B cell (primary cell): ENCODE measurements at regions not wholly inside any gene's neighbourhood (a gene's known extent, or its start where the extent isn't known, plus 50 kb on each side); places are given as distances from the start of the nearest gene placed in this dataset.

ENCODE experiments used
- EZH2 ChIP-seq: IDR thresholded peaks from 2 replicates; pipeline ENCODE4 v1.6.1; 2012; ENCODE audit warnings: borderline replicate concordance, low read depth, mild to moderate bottlenecking, moderate library complexity, low read length; ENCODE audit not compliant: insufficient read depth, poor library complexity, severe bottlenecking
- TF ChIP-seq, protein P1 (sequence below): fragments of 200-600 bp; IDR thresholded peaks from one replicate; pipeline ENCODE4 v1.8.0; 2022; ENCODE audit warnings: antibody characterized with exemption, mild to moderate bottlenecking

DNA sequence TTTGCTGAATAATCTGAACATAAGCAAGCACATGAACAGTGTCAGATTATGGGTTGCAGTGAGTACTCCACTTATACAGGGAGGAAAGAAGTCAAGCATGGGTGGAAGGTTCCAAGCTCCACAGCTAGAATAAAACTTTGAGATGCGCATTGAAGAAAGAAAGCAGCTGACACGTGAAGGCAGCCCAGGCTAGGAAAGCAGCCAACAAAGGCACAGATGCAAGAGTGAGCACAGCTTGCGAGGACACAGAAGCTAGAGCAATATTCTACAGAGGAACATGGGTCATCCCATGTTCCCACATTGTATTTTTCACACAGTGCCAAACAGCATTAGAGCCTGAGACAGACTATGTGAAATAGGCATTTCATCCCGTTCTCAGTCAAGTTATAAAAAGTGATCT lies 194.6 kb upstream of the TBX20 start:
- no peak for TF ChIP-seq EZH2
- TF ChIP-seq, protein P1, sequence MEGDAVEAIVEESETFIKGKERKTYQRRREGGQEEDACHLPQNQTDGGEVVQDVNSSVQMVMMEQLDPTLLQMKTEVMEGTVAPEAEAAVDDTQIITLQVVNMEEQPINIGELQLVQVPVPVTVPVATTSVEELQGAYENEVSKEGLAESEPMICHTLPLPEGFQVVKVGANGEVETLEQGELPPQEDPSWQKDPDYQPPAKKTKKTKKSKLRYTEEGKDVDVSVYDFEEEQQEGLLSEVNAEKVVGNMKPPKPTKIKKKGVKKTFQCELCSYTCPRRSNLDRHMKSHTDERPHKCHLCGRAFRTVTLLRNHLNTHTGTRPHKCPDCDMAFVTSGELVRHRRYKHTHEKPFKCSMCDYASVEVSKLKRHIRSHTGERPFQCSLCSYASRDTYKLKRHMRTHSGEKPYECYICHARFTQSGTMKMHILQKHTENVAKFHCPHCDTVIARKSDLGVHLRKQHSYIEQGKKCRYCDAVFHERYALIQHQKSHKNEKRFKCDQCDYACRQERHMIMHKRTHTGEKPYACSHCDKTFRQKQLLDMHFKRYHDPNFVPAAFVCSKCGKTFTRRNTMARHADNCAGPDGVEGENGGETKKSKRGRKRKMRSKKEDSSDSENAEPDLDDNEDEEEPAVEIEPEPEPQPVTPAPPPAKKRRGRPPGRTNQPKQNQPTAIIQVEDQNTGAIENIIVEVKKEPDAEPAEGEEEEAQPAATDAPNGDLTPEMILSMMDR, result no peak
